IMR-90 (cell line): ENCODE measurements at regions not wholly inside any gene's neighbourhood (a gene's known extent, or its start where the extent isn't known, plus 50 kb on each side); places are given as distances from the start of the nearest gene placed in this dataset.

Experiments used
- ATAC-seq: fragments of 200-7000 bp; cut with Tn5 transposase; 2 replicates; pipeline ENCODE4 v1.9.1; 2020; ENCODE audit warnings: low read depth, mild to moderate bottlenecking, moderate library complexity
- BruUV-seq: library from RNA; stranded (reverse); fragments of 400-500 nt; replicated peaks from 2 replicates; lab custom pipeline; 2021; lab: Mats Ljungman, UMichigan
- CTCF ChIA-PET: fragments of 300-600 bp; formaldehyde crosslinking; extraction: SDS; loops from one replicate; lab custom pipeline; 2021; ENCODE audit warnings: antibody characterized with exemption; lab: Yijun Ruan, JAX
- POLR2A ChIA-PET: fragments of 300-600 bp; sonication (Branson Sonifier 250); formaldehyde crosslinking; loops from one replicate; lab custom pipeline; 2022; ENCODE audit warnings: antibody characterized with exemption; ENCODE audit not compliant: unreplicated experiment; lab: Charles Lee
- DNase-seq: peaks from one replicate; pipeline ENCODE4 v3.0.0; 2013
- H2AFZ ChIP-seq: replicated peaks from 2 replicates; pipeline ENCODE3; 2013; ENCODE audit warnings: low read length, mild to moderate bottlenecking; ENCODE audit not compliant: poor library complexity
- H2AK5ac ChIP-seq: 2 replicates; pipeline ENCODE4 v1.6.1; 2013; ENCODE audit warnings: low read depth, low read length, inconsistent platforms
- H2AK9ac ChIP-seq: replicated peaks from 2 replicates; pipeline ENCODE3; 2013; ENCODE audit warnings: mild to moderate bottlenecking, low read depth, low read length, moderate library complexity; ENCODE audit not compliant: poor library complexity
- H2BK120ac ChIP-seq: 2 replicates; pipeline ENCODE4 v1.6.1; 2013; ENCODE audit warnings: low read depth, low read length, inconsistent platforms
- H2BK15ac ChIP-seq: 3 replicates; pipeline ENCODE4 v1.6.1; 2013; ENCODE audit warnings: low read depth, low read length, inconsistent platforms
- H2BK20ac ChIP-seq: 2 replicates; pipeline ENCODE4 v1.6.1; 2013; ENCODE audit warnings: low read depth, mild to moderate bottlenecking, inconsistent platforms, low read length, moderate library complexity
- H2BK5ac ChIP-seq: 2 replicates; pipeline ENCODE4 v1.6.1; 2013; ENCODE audit warnings: mild to moderate bottlenecking, low read depth, low read length, inconsistent platforms; ENCODE audit not compliant: poor library complexity, severe bottlenecking
- H3K14ac ChIP-seq: replicated peaks from 2 replicates; pipeline ENCODE4 v1.6.1; 2013; ENCODE audit warnings: low read depth, low read length, inconsistent platforms
- H3K18ac ChIP-seq: 2 replicates; pipeline ENCODE4 v1.6.1; 2013; ENCODE audit warnings: low read depth, low read length, control low read depth
- H3K23ac ChIP-seq: 2 replicates; pipeline ENCODE4 v1.6.1; 2013; ENCODE audit warnings: low read depth, low read length, inconsistent platforms
- H3K27ac ChIP-seq: 2 replicates; pipeline ENCODE4 v1.5.1; 2013; ENCODE audit warnings: mild to moderate bottlenecking, control low read depth, low read length; ENCODE audit not compliant: insufficient read depth
- H3K27me3 ChIP-seq: 2 replicates; pipeline ENCODE4 v1.6.1; 2013; ENCODE audit warnings: low read length; ENCODE audit not compliant: control insufficient read depth, insufficient read depth
- H3K36me3 ChIP-seq: 2 replicates; pipeline ENCODE4 v1.6.1; 2013; ENCODE audit warnings: low read length, mixed read lengths; ENCODE audit not compliant: control insufficient read depth, insufficient read depth
- H3K4ac ChIP-seq: 2 replicates; pipeline ENCODE4 v1.6.1; 2013; ENCODE audit warnings: low read depth, low read length, inconsistent platforms
- H3K4me1 ChIP-seq: 2 replicates; pipeline ENCODE4 v1.6.1; 2013; ENCODE audit warnings: low read length, mixed read lengths; ENCODE audit not compliant: control insufficient read depth, insufficient read depth
- H3K4me2 ChIP-seq: 2 replicates; pipeline ENCODE4 v1.6.1; 2013; ENCODE audit warnings: low read depth, mild to moderate bottlenecking, control low read depth, low read length, moderate library complexity
- H3K4me3 ChIP-seq: 2 replicates; pipeline ENCODE4 v1.5.1; 2013; ENCODE audit warnings: low read depth, mild to moderate bottlenecking, control low read depth, low read length, moderate library complexity; ENCODE audit not compliant: insufficient read depth
- H3K56ac ChIP-seq: 2 replicates; pipeline ENCODE4 v1.6.1; 2013; ENCODE audit warnings: low read length, inconsistent platforms; ENCODE audit not compliant: insufficient read depth; ENCODE audit errors: extremely low read depth
- H3K79me1 ChIP-seq, 2 experiments: 2 replicates each; pipeline ENCODE4 v1.6.1; 2013; ENCODE audit warnings: low read length in 2 of 2, inconsistent platforms in 1 of 2, low read depth in 1 of 2
- H3K9ac ChIP-seq: 2 replicates; pipeline ENCODE4 v1.6.1; 2013; ENCODE audit warnings: low read depth, low read length, control low read depth
- H3K9me1 ChIP-seq: 2 replicates; pipeline ENCODE4 v1.6.1; 2013; ENCODE audit warnings: low read length, inconsistent platforms; ENCODE audit not compliant: insufficient read depth
- H3K9me3 ChIP-seq: 2 replicates; pipeline ENCODE4 v1.6.1; 2013; ENCODE audit warnings: low read length; ENCODE audit not compliant: control insufficient read depth, insufficient read depth
- H4K20me1 ChIP-seq: 2 replicates; pipeline ENCODE4 v1.6.1; 2013; ENCODE audit warnings: low read length, inconsistent platforms; ENCODE audit not compliant: insufficient read depth
- H4K5ac ChIP-seq: 2 replicates; pipeline ENCODE4 v1.6.1; 2013; ENCODE audit warnings: mild to moderate bottlenecking, low read depth, low read length, control low read depth
- H4K8ac ChIP-seq, 2 experiments: 2 replicates each; pipeline ENCODE4 v1.6.1; 2013; ENCODE audit warnings: low read depth in 2 of 2, low read length in 2 of 2, control low read depth in 1 of 2, inconsistent platforms in 1 of 2
- H4K91ac ChIP-seq: 2 replicates; pipeline ENCODE4 v1.6.1; 2013; ENCODE audit warnings: low read depth, low read length, inconsistent platforms; ENCODE audit not compliant: insufficient read depth
- BHLHE40 ChIP-seq: fragments of 150-350 bp; IDR thresholded peaks from 2 replicates; pipeline ENCODE4 v1.6.1; 2016; ENCODE audit warnings: mild to moderate bottlenecking, low read depth, low read length
- CEBPB ChIP-seq: IDR thresholded peaks from 2 replicates; pipeline ENCODE4 v1.6.1; 2012; ENCODE audit warnings: low read depth, low read length, improper control_type of control experiment
- CHD1 ChIP-seq: IDR thresholded peaks from 2 replicates; pipeline ENCODE4 v1.6.1; 2012; ENCODE audit warnings: low read depth, low read length, improper control_type of control experiment
- CTCF ChIP-seq: conservative IDR thresholded peaks from 2 replicates; pipeline ENCODE4 v1.5.1; 2012; ENCODE audit warnings: mild to moderate bottlenecking, low read depth, low read length, improper control_type of control experiment
- ELK1 ChIP-seq: fragments of 150-350 bp; IDR thresholded peaks from 2 replicates; pipeline ENCODE4 v1.6.1; 2016; ENCODE audit warnings: low read depth, mild to moderate bottlenecking, low read length, moderate library complexity, borderline replicate concordance
- FOS ChIP-seq: fragments of 150-350 bp; IDR thresholded peaks from 2 replicates; pipeline ENCODE4 v1.6.1; 2016; ENCODE audit warnings: low read depth, low read length
- MAFK ChIP-seq: IDR thresholded peaks from 2 replicates; pipeline ENCODE4 v1.6.1; 2012; ENCODE audit warnings: low read depth, low read length, improper control_type of control experiment
- MAZ ChIP-seq: IDR thresholded peaks from 2 replicates; pipeline ENCODE4 v1.6.1; 2012; ENCODE audit warnings: low read depth, mild to moderate bottlenecking, low read length, improper control_type of control experiment, moderate library complexity, borderline replicate concordance
- MXI1 ChIP-seq: IDR thresholded peaks from 2 replicates; pipeline ENCODE4 v1.6.1; 2012; ENCODE audit warnings: low read depth, mild to moderate bottlenecking, low read length, moderate library complexity, borderline replicate concordance
- NFE2L2 ChIP-seq: fragments of 150-350 bp; IDR thresholded peaks from 2 replicates; pipeline ENCODE4 v1.6.1; 2016; ENCODE audit warnings: low read depth, mild to moderate bottlenecking, low read length
- POLR2A ChIP-seq: IDR thresholded peaks from 2 replicates; pipeline ENCODE4 v1.6.1; 2012; ENCODE audit warnings: mild to moderate bottlenecking, low read depth, low read length
- RAD21 ChIP-seq: IDR thresholded peaks from 2 replicates; pipeline ENCODE4 v1.6.1; 2012; ENCODE audit warnings: low read length, improper control_type of control experiment
- RCOR1 ChIP-seq: IDR thresholded peaks from 2 replicates; pipeline ENCODE4 v1.6.1; 2012; ENCODE audit warnings: mild to moderate bottlenecking, low read length, improper control_type of control experiment; ENCODE audit not compliant: insufficient replicate concordance
- RFX5 ChIP-seq: IDR thresholded peaks from 2 replicates; pipeline ENCODE4 v1.8.0; 2012; ENCODE audit warnings: low read depth, mild to moderate bottlenecking, low read length, moderate library complexity
- SMC3 ChIP-seq: fragments of 150-350 bp; IDR thresholded peaks from 2 replicates; pipeline ENCODE4 v1.6.1; 2016; ENCODE audit warnings: low read depth, mild to moderate bottlenecking, antibody characterized with exemption, low read length, moderate library complexity
- USF2 ChIP-seq: fragments of 150-350 bp; IDR thresholded peaks from 2 replicates; pipeline ENCODE4 v1.6.1; 2017; ENCODE audit warnings: mild to moderate bottlenecking, antibody characterized with exemption, low read length, low read depth
- WGBS, 2 experiments: methylation state at CpG; one replicate each; pipeline versions ENCODE4 v1.1.5 to v1.1.7; 2013; ENCODE audit warnings: missing lambda C conversion rate in 2 of 2; ENCODE audit not compliant: insufficient read length in 1 of 2; ENCODE audit errors: extremely low coverage in 2 of 2; 5-methylcytosine and 5-hydroxymethylcytosine counted together
- dilution Hi-C: fragments of 300-500 bp; cut with HindIII; formaldehyde crosslinking; loops from one replicate; pipeline ENCODE4 v1.14.3; 2018; ENCODE audit warnings: low sequenced_read_pairs; ENCODE audit not compliant: unreplicated experiment
- in situ Hi-C: fragments of 300-500 bp; cut with MboI; formaldehyde crosslinking; loops from 3 replicates; pipeline ENCODE4 v1.14.3; 2019; ENCODE audit warnings: low sequenced_read_pairs, inconsistent platforms, mixed read lengths
- intact Hi-C: fragments of 100-400 bp; cut with micrococcal nuclease; formaldehyde crosslinking; loops from 2 replicates; pipeline ENCODE4 v1.10.0; 2022

- Histone ChIP-seq H2BK15ac (no peak overlapping the region), H4K8ac (no peak overlapping the region), H3K36me3 (no peaks in the 10 kb centered on the region), H4K20me1 (no peaks in the 10 kb centered on the region), H2AK5ac (no peak overlapping the region), H3K27ac (no peak overlapping the region), H4K5ac (no peak overlapping the region), H2AFZ (no peak overlapping the region), H2AK9ac (no peak overlapping the region), H2BK20ac (no peak overlapping the region), H3K4me3 (no peak overlapping the region), H3K56ac (no peak overlapping the region), H3K23ac (no peak overlapping the region), H3K79me1 (no peaks in the 10 kb centered on the region), H4K91ac (no peak overlapping the region), H3K9me1 (no peaks in the 10 kb centered on the region), H3K4ac (no peak overlapping the region), H3K27me3 (no peaks in the 10 kb centered on the region), H3K4me2 (no peak overlapping the region), H3K14ac (no peak overlapping the region), H3K9ac (no peak overlapping the region), H3K18ac (no peak overlapping the region), H3K9me3 (no peaks in the 10 kb centered on the region), H2BK5ac (no peak overlapping the region), H2BK120ac (no peak overlapping the region), H3K4me1 (no peaks in the 10 kb centered on the region)
- in situ Hi-C loops (no loop called here), intact Hi-C loops (no loop called here), dilution Hi-C loops (no loop called here)
- WGBS, 2 experiments: no CpG with 5 or more reads among the region's 4 CpGs
- ATAC-seq (no peak), DNase-seq (no peak)
- POLR2A ChIA-PET: no interaction called here
- no TSS peak for BruUV-seq
- CTCF ChIA-PET: no interaction called here
- TF ChIP-seq CTCF (no peak), MAFK (no peak), ELK1 (no peak), CHD1 (no peak), RFX5 (no peak), USF2 (no peak), SMC3 (no peak), POLR2A (no peak), RCOR1 (no peak), MAZ (no peak), BHLHE40 (no peak), CEBPB (no peak), NFE2L2 (no peak), FOS (no peak), RAD21 (no peak), MXI1 (no peak)
These were observed 261.7 kb downstream of the PLOD2 start for GRCh38 chr3:145899241-145899640.
